HepG2 (cell line): ENCODE measurements at regions not wholly inside any gene's neighbourhood (a gene's known extent, or its start where the extent isn't known, plus 50 kb on each side); places are given as distances from the start of the nearest gene placed in this dataset.

Experiments used
- CEBPB ChIP-seq: IDR thresholded peaks from 2 replicates; pipeline ENCODE4 v1.6.1; 2011; ENCODE audit warnings: low read depth, low read length, improper control_type of control experiment, borderline replicate concordance
- KLF16 ChIP-seq, 2 experiments: sonication (generic) in 1 of 2; formaldehyde crosslinking in 1 of 2; IDR thresholded peaks; 2 replicates each; pipeline versions ENCODE4 v1.6.1 to v1.8.0; 2016 to 2023; ENCODE audit warnings: missing genetic modification reagents in 2 of 2, missing compliant biosample characterization in 1 of 2
- NFYB ChIP-seq: sonication (generic); formaldehyde crosslinking; IDR thresholded peaks from 2 replicates; pipeline ENCODE4 v1.4.0; 2020; ENCODE audit warnings: missing genetic modification reagents
- TF ChIP-seq, protein P1 (sequence below): IDR thresholded peaks from 2 replicates; pipeline ENCODE4 v1.6.1; 2012; ENCODE audit warnings: inconsistent platforms

DNA sequence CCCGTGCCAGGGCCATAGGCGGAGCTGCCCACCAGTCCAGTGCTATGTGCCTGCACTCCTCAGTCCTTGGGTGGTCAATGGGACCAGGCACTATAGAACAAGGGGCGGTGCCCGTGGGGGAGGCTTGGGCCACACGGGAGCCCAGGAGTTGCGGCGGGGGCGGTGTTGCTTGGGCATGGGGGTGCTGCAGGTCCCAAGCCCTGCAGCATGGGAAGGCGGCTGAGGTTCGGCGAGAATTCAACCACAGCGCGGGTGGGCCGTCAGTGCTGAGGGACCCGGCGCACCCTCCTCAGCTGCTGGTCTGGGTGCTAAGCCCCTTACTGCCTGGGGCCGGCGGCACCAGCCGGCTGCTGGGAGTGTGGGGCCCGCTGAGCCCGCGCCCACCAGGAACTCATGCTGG lies 242.2 kb upstream of the SGCG start:
- TF ChIP-seq NFYB (CRISPR knock-in tag) = no peak
- TF ChIP-seq, protein P1, sequence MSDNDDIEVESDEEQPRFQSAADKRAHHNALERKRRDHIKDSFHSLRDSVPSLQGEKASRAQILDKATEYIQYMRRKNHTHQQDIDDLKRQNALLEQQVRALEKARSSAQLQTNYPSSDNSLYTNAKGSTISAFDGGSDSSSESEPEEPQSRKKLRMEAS = no peak
- TF ChIP-seq KLF16 (CRISPR knock-in tag; IDR thresholded peaks at IDR 0.05) = no peak
- no peak for TF ChIP-seq CEBPB
